ENCODE measurements at regions not wholly inside any gene's neighbourhood (a gene's known extent, or its start where the extent isn't known, plus 50 kb on each side); places are given as distances from the start of the nearest gene placed in this dataset.

- no peak for TF ChIP-seq CTCF (conservative IDR thresholded peaks at IDR 0.05)
- TF ChIP-seq ZFX (IDR thresholded peaks at IDR 0.05), result no peak
- H3K27ac ChIP-seq, result no peak overlapping the region
These were observed 197.0 kb downstream of the ASB9 start for GRCh38 chrX:15072880-15073279.

- TF ChIP-seq CTCF (conservative IDR thresholded peaks at IDR 0.05) (no peak), ZFX (IDR thresholded peaks at IDR 0.05) (no peak)
- H3K27ac ChIP-seq, result no peak overlapping the region
These were observed 197.6 kb downstream of the ASB9 start for GRCh38 chrX:15072259-15072658.

- no peak for TF ChIP-seq CTCF (conservative IDR thresholded peaks at IDR 0.05)
These were observed 186.3 kb downstream of the MOSPD2 start for GRCh38 chrX:15059474-15059873.

GRCh38 chrX:15056044-15056443 is 182.8 kb downstream of the MOSPD2 start:
- TF ChIP-seq CTCF (conservative IDR thresholded peaks at IDR 0.05) (no peak), ZFX (IDR thresholded peaks at IDR 0.05) (no peak)
- no peak overlapping the region for H3K27ac ChIP-seq

More at GRCh38 chrX:15059474-15059873, 186.3 kb downstream of the MOSPD2 start:
- no peak overlapping the region for H3K27ac ChIP-seq

- TF ChIP-seq ZFX (IDR thresholded peaks at IDR 0.05) (no peak), CTCF (conservative IDR thresholded peaks at IDR 0.05) (no peak)
- no peak overlapping the region for H3K27ac ChIP-seq
These were observed 182.1 kb downstream of the MOSPD2 start for GRCh38 chrX:15055146-15055930.

GRCh38 chrX:15050395-15050794 is 177.2 kb downstream of the MOSPD2 start:
- TF ChIP-seq ZFX (IDR thresholded peaks at IDR 0.05), result no peak
- TF ChIP-seq CTCF (conservative IDR thresholded peaks at IDR 0.05), result peak; percentile 38
- H3K27ac ChIP-seq, result no peak overlapping the region

GRCh38 chrX:15043538-15043937 is 170.3 kb downstream of the MOSPD2 start:
- TF ChIP-seq ZFX (IDR thresholded peaks at IDR 0.05), result no peak
- H3K27ac ChIP-seq, result no peak overlapping the region

- TF ChIP-seq CTCF (conservative IDR thresholded peaks at IDR 0.05) (no peak), ZFX (IDR thresholded peaks at IDR 0.05) (no peak)
- H3K27ac ChIP-seq, result no peak overlapping the region
These were observed 160.7 kb downstream of the MOSPD2 start for GRCh38 chrX:15033917-15034316.

Measured in C4-2B (cell line).